Stomach (tissue), 8 donors: ENCODE measurements at regions not wholly inside any gene's neighbourhood (a gene's known extent, or its start where the extent isn't known, plus 50 kb on each side); places are given as distances from the start of the nearest gene placed in this dataset.
"Not testable (repeated sequence)": the region's sequence is repeated elsewhere in the genome, so short reads cannot be mapped to it uniquely, and the experiment has no call there.

Experiments used
- DNase-seq, 2 donors: peaks; one replicate each; pipeline versions ENCODE4 v3.0.0 to v3.0.0-alpha.2; 2013 to 2019
- H3K27ac ChIP-seq, 5 donors: fragments of 200-600 bp in 4 of 5; sonication (generic) in 4 of 5; one replicate each; pipeline ENCODE4 v1.5.1; 2013 to 2019; ENCODE audit warnings: mild to moderate bottlenecking in 1 of 5, moderate library complexity in 1 of 5
- H3K27me3 ChIP-seq, 3 donors: fragments of 200-600 bp; sonication (generic); one replicate each; pipeline ENCODE4 v1.5.1; 2017 to 2019; ENCODE audit warnings: mixed run types in 1 of 3
- H3K36me3 ChIP-seq, 4 donors: fragments of 200-600 bp; sonication (generic); 1 replicate in 3 of 4; 2 replicates in 1 of 4; pipeline ENCODE4 v1.5.1; 2016 to 2019
- H3K4me1 ChIP-seq, 4 donors: fragments of 200-600 bp; sonication (generic); one replicate each; pipeline ENCODE4 v1.5.1; 2016 to 2019
- H3K4me3 ChIP-seq, 4 donors: fragments of 200-600 bp; sonication (generic) in 3 of 4; one replicate each; pipeline ENCODE4 v1.5.1; 2016 to 2019; ENCODE audit warnings: mild to moderate bottlenecking in 1 of 4
- H3K9me3 ChIP-seq, 4 donors: fragments of 200-600 bp; sonication (generic); one replicate each; pipeline ENCODE4 v1.5.1; 2016 to 2019
- CTCF ChIP-seq, 7 experiments: fragments of 450-650 bp in 4 of 7; fragments of 200-600 bp in 3 of 7; sonication (generic) in 3 of 7; IDR thresholded peaks; one replicate each; pipeline ENCODE4 v1.5.1; 2016 to 2019; ENCODE audit warnings: antibody characterized with exemption in 7 of 7, control low read depth in 2 of 7, mild to moderate bottlenecking in 1 of 7
- EP300 ChIP-seq: sonication (generic); formaldehyde crosslinking; IDR thresholded peaks from one replicate; pipeline ENCODE4 v1.6.1; 2017; ENCODE audit warnings: antibody characterized with exemption
- POLR2A ChIP-seq, 4 donors: fragments of 450-650 bp; IDR thresholded peaks; one replicate each; pipeline ENCODE4 v1.6.1; 2016; ENCODE audit warnings: antibody characterized with exemption in 4 of 4, control low read depth in 2 of 4, mild to moderate bottlenecking in 1 of 4, moderate library complexity in 1 of 4
- POLR2AphosphoS5 ChIP-seq, 3 donors: sonication (generic); formaldehyde crosslinking; IDR thresholded peaks; one replicate each; pipeline ENCODE4 v1.6.1; 2016; ENCODE audit warnings: antibody characterized with exemption in 3 of 3
- WGBS, 5 donors: extraction: QIAGEN DNeasy Blood & Tissue Kit in 3 of 5; methylation state at CpG; one replicate each; pipeline versions ENCODE4 v1.1.5 to v1.1.7; 2013 to 2018; 5-methylcytosine and 5-hydroxymethylcytosine counted together
- intact Hi-C: fragments of 100-400 bp; cut with DNase I; formaldehyde crosslinking; loops from one replicate; pipeline ENCODE4 v1.15.1; 2023; ENCODE audit warnings: low total_unique reads
- donor health status: healthy with polysubstance abuse.
- donor health status: Bipolar disorder and iron deficiency.
- donor health status: healthy.

- intact Hi-C loops, result no loop called here
- no peak for DNase-seq
- Histone ChIP-seq H3K4me3 (no peak overlapping the region), H3K36me3 (no peaks in the 10 kb centered on the region), H3K27ac (no peak overlapping the region), H3K4me1 (no peaks in the 10 kb centered on the region), H3K27me3 (no peaks in the 10 kb centered on the region), H3K9me3 (peaks cover 10 to 55% (median 35%) of the 10 kb centered on the region in 4 donors)
- 62 to 67% (median 64%) methylated on average over 14 to 15 of the region's 15 CpGs for WGBS, 5 donors
- TF ChIP-seq POLR2A (IDR thresholded peaks at IDR 0.05) (no peak), POLR2AphosphoS5 (IDR thresholded peaks at IDR 0.05) (no peak), EP300 (no peak), CTCF (IDR thresholded peaks at IDR 0.05) (no peak)
Observed at GRCh38 chr4:49516796-49517195, 530.7 kb downstream of the CWH43 start.

- H3K9me3 ChIP-seq, result peaks cover 10 to 46% (median 26%) of the 10 kb centered on the region in 4 donors
- H3K36me3 ChIP-seq, H3K27ac ChIP-seq, H3K4me1 ChIP-seq, H3K27me3 ChIP-seq, DNase-seq, H3K4me3 ChIP-seq, intact Hi-C loops: not testable (repeated sequence)
- 80 to 87% (median 84%) methylated on average over 12 to 22 of the region's 23 CpGs for WGBS, 5 donors
Observed at GRCh38 chr4:49517485-49518205, 531.6 kb downstream of the CWH43 start.

GRCh38 chr4:49519150-49520035, 533.3 kb downstream of the CWH43 start:
- H3K36me3 ChIP-seq, H3K4me3 ChIP-seq, H3K4me1 ChIP-seq, intact Hi-C loops, DNase-seq, H3K27ac ChIP-seq, H3K27me3 ChIP-seq: not testable (repeated sequence)
- H3K9me3 ChIP-seq, result peaks cover 0 to 34% (median 12%) of the 10 kb centered on the region in 4 donors
- WGBS, 5 donors, result 67 to 80% (median 73%) methylated on average over 7 to 42 of the region's 48 CpGs

GRCh38 chr4:49523816-49524765, 538.0 kb downstream of the CWH43 start:
- intact Hi-C loops, H3K27ac ChIP-seq, H3K27me3 ChIP-seq, DNase-seq, H3K4me1 ChIP-seq, H3K36me3 ChIP-seq, H3K4me3 ChIP-seq: not testable (repeated sequence)
- WGBS, 5 donors, result 70 to 95% (median 75%) methylated on average over 7 to 46 of the region's 55 CpGs; no CpG with 5 or more reads in 1 of the 5 donors
- H3K9me3 ChIP-seq, result peaks cover 0 to 13% (median 0%) of the 10 kb centered on the region in 4 donors

- H3K36me3 ChIP-seq, DNase-seq, H3K4me3 ChIP-seq, H3K4me1 ChIP-seq, intact Hi-C loops, H3K27me3 ChIP-seq, H3K27ac ChIP-seq, H3K9me3 ChIP-seq: not testable (repeated sequence)
- WGBS, 5 donors, result 39 to 53% (median 44%) methylated on average over 3 to 5 of the region's 5 CpGs
Observed at GRCh38 chr4:49558916-49559676, 573.0 kb downstream of the CWH43 start.

- 50 to 86% (median 74%) methylated on average over 2 to 5 of the region's 9 CpGs for WGBS, 5 donors
- H3K27me3 ChIP-seq, H3K27ac ChIP-seq, H3K36me3 ChIP-seq, H3K4me3 ChIP-seq, intact Hi-C loops, DNase-seq, H3K9me3 ChIP-seq, H3K4me1 ChIP-seq: not testable (repeated sequence)
Observed at GRCh38 chr4:49560131-49560816, 574.2 kb downstream of the CWH43 start.

- H3K27me3 ChIP-seq, DNase-seq, H3K4me1 ChIP-seq, intact Hi-C loops, H3K36me3 ChIP-seq, H3K4me3 ChIP-seq, H3K27ac ChIP-seq, H3K9me3 ChIP-seq: not testable (repeated sequence)
- 24 to 45% (median 37%) methylated on average over 3 of the region's 3 CpGs; no CpG with 5 or more reads in 1 of the 5 donors for WGBS, 5 donors
Observed at GRCh38 chr4:49560883-49561282, 574.8 kb downstream of the CWH43 start.

GRCh38 chr4:49570248-49570647, 584.2 kb downstream of the CWH43 start:
- H3K9me3 ChIP-seq, result peaks cover 0 to 50% (median 18%) of the 10 kb centered on the region in 4 donors
- DNase-seq, H3K27ac ChIP-seq, H3K36me3 ChIP-seq, intact Hi-C loops, H3K4me3 ChIP-seq, H3K4me1 ChIP-seq, H3K27me3 ChIP-seq: not testable (repeated sequence)
- 10 to 28% (median 19%) methylated on average over 2 of the region's 2 CpGs for WGBS, 5 donors
